Neural crest cell (in vitro differentiated cells): ENCODE measurements at regions not wholly inside any gene's neighbourhood (a gene's known extent, or its start where the extent isn't known, plus 50 kb on each side); places are given as distances from the start of the nearest gene placed in this dataset.

Experiments
- DNase-seq: peaks from one replicate; pipeline ENCODE4 v3.0.0; 2021; ENCODE audit warnings: low read depth, mixed read lengths, low spot score
- H3K27ac Mint-ChIP-seq: one replicate; pipeline ENCODE4 v1.8.0; 2021; ENCODE audit warnings: mild to moderate bottlenecking, mixed read lengths; ENCODE audit not compliant: unreplicated experiment
- H3K27me3 Mint-ChIP-seq: 2 replicates; pipeline ENCODE4 v1.8.0; 2021; ENCODE audit warnings: low read depth, mild to moderate bottlenecking, mixed read lengths
- H3K36me3 Mint-ChIP-seq: 2 replicates; pipeline ENCODE4 v1.8.0; 2021; ENCODE audit warnings: low read depth, mild to moderate bottlenecking, mixed read lengths
- H3K4me1 Mint-ChIP-seq: 2 replicates; pipeline ENCODE4 v1.8.0; 2021; ENCODE audit warnings: mixed read lengths
- H3K4me3 Mint-ChIP-seq: one replicate; pipeline ENCODE4 v1.8.0; 2021; ENCODE audit warnings: mild to moderate bottlenecking, mixed read lengths
- H3K9me3 Mint-ChIP-seq: 2 replicates; pipeline ENCODE4 v1.8.0; 2021; ENCODE audit warnings: mixed read lengths
- CTCF ChIP-seq: fragments of 200-600 bp; sonication (generic); conservative IDR thresholded peaks from 2 replicates; pipeline ENCODE4 v1.5.0; 2021; ENCODE audit warnings: antibody characterized with exemption, mild to moderate bottlenecking

GRCh38 chr16:85541181-85541580 is 71.9 kb upstream of the GSE1 start:
- TF ChIP-seq CTCF: no peak
- Mint-ChIP-seq H3K9me3 (peaks cover 3% of the 10 kb centered on the region), H3K4me1 (peaks cover 40% of the 10 kb centered on the region), H3K27me3 (peaks cover 4% of the 10 kb centered on the region), H3K4me3 (no peak overlapping the region), H3K36me3 (no peaks in the 10 kb centered on the region), H3K27ac (no peak overlapping the region)
- no peak for DNase-seq

GRCh38 chr16:85541619-85541979 is 71.5 kb upstream of the GSE1 start:
- H3K27ac Mint-ChIP-seq: peak overlapping the region; percentile 93

GRCh38 chr16:85541980-85542900 is 70.9 kb upstream of the GSE1 start:
- no peak for DNase-seq
- H3K9me3 Mint-ChIP-seq: peaks cover 3% of the 10 kb centered on the region

More at GRCh38 chr16:85541619-85541979, 71.5 kb upstream of the GSE1 start:
- H3K9me3 Mint-ChIP-seq: peaks cover 3% of the 10 kb centered on the region
- H3K36me3 Mint-ChIP-seq: no peaks in the 10 kb centered on the region
- H3K27me3 Mint-ChIP-seq: peaks cover 4% of the 10 kb centered on the region
- peak overlapping the region; percentile 59 for H3K4me3 Mint-ChIP-seq
- no peak for DNase-seq
- TF ChIP-seq CTCF: no peak
- H3K4me1 Mint-ChIP-seq: peaks cover 40% of the 10 kb centered on the region

GRCh38 chr16:85543536-85543935 is 69.6 kb upstream of the GSE1 start:
- peaks cover 3% of the 10 kb centered on the region for H3K9me3 Mint-ChIP-seq
- H3K4me3 Mint-ChIP-seq: no peak overlapping the region
- no peaks in the 10 kb centered on the region for H3K36me3 Mint-ChIP-seq
- DNase-seq: no peak
- H3K27me3 Mint-ChIP-seq: peaks cover 4% of the 10 kb centered on the region
- H3K4me1 Mint-ChIP-seq: peaks cover 33% of the 10 kb centered on the region
- TF ChIP-seq CTCF: no peak
- H3K27ac Mint-ChIP-seq: no peak overlapping the region

More at GRCh38 chr16:85541980-85542900, 70.9 kb upstream of the GSE1 start:
- H3K4me3 Mint-ChIP-seq: peak overlapping the region; percentile 59
- H3K27me3 Mint-ChIP-seq: peaks cover 4% of the 10 kb centered on the region
- peaks cover 37% of the 10 kb centered on the region for H3K4me1 Mint-ChIP-seq
- no peak for TF ChIP-seq CTCF
- no peaks in the 10 kb centered on the region for H3K36me3 Mint-ChIP-seq
- peak overlapping the region; percentile 93 for H3K27ac Mint-ChIP-seq

- Mint-ChIP-seq H3K36me3 (no peaks in the 10 kb centered on the region), H3K27ac (no peak overlapping the region), H3K9me3 (peaks cover 3% of the 10 kb centered on the region), H3K4me3 (no peak overlapping the region), H3K4me1 (peaks cover 33% of the 10 kb centered on the region), H3K27me3 (peaks cover 4% of the 10 kb centered on the region)
- no peak for TF ChIP-seq CTCF
- no peak for DNase-seq
Observed at GRCh38 chr16:85544016-85544415, 69.1 kb upstream of the GSE1 start.
